ENCODE measurements at regions not wholly inside any gene's neighbourhood (a gene's known extent, or its start where the extent isn't known, plus 50 kb on each side); places are given as distances from the start of the nearest gene placed in this dataset.

GRCh38 chr15:93179072-93179471, 90.1 kb upstream of the RGMA start:
- H3K27ac ChIP-seq: no peak overlapping the region
- no peak overlapping the region for H3K4me3 ChIP-seq
- peak; percentile 63 for DNase-seq
- intact Hi-C loops (cut with DNase I): no loop called here
- H3K4me1 ChIP-seq: no peaks in the 10 kb centered on the region
- no peaks in the 10 kb centered on the region for H3K9me3 ChIP-seq
- H3K36me3 ChIP-seq: no peaks in the 10 kb centered on the region
- TF ChIP-seq, protein P1, sequence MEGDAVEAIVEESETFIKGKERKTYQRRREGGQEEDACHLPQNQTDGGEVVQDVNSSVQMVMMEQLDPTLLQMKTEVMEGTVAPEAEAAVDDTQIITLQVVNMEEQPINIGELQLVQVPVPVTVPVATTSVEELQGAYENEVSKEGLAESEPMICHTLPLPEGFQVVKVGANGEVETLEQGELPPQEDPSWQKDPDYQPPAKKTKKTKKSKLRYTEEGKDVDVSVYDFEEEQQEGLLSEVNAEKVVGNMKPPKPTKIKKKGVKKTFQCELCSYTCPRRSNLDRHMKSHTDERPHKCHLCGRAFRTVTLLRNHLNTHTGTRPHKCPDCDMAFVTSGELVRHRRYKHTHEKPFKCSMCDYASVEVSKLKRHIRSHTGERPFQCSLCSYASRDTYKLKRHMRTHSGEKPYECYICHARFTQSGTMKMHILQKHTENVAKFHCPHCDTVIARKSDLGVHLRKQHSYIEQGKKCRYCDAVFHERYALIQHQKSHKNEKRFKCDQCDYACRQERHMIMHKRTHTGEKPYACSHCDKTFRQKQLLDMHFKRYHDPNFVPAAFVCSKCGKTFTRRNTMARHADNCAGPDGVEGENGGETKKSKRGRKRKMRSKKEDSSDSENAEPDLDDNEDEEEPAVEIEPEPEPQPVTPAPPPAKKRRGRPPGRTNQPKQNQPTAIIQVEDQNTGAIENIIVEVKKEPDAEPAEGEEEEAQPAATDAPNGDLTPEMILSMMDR (IDR thresholded peaks at IDR 0.05): no peak
- no peak overlapping the region for H3K9ac ChIP-seq (ENCODE audit: low read depth in 2 of 2, low read length in 2 of 2)
- H3K27me3 ChIP-seq: no peaks in the 10 kb centered on the region

DNA sequence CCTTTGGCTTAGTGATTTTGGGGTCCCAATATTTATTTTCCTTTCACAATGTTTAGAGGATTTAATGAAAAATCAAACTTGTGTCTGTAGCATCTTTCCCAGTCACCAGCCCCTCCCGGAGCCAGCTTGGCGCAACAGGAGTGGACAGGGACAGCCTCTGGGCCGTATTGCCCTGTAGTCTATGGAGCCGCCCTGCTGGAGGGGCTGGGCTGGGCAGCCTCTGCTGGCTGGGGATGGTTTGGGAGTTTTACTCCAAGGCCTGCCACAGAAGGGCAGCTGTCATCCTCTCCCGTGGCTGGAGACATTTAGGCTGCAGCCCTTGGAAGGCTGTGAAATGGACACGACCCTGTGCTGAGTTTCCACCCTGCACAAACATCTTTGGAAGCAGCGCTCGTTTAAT, 89.4 kb upstream of the RGMA start:
- Histone ChIP-seq H3K36me3 (no peaks in the 10 kb centered on the region), H3K4me3 (no peak overlapping the region), H3K27ac (no peak overlapping the region), H3K27me3 (no peaks in the 10 kb centered on the region), H3K9me3 (no peaks in the 10 kb centered on the region), H3K4me1 (no peaks in the 10 kb centered on the region), H3K9ac (ENCODE audit: low read depth in 2 of 2, low read length in 2 of 2) (no peak overlapping the region)
- no peak for DNase-seq
- intact Hi-C loops (cut with DNase I): no loop called here
- TF ChIP-seq, protein P1 (IDR thresholded peaks at IDR 0.05): no peak

- H3K27me3 ChIP-seq: no peaks in the 10 kb centered on the region
- H3K4me3 ChIP-seq: no peak overlapping the region
- H3K4me1 ChIP-seq: no peaks in the 10 kb centered on the region
- no peak overlapping the region for H3K27ac ChIP-seq
- H3K9me3 ChIP-seq: no peaks in the 10 kb centered on the region
- no peaks in the 10 kb centered on the region for H3K36me3 ChIP-seq
- TF ChIP-seq, protein P1 (IDR thresholded peaks at IDR 0.05): no peak
- H3K9ac ChIP-seq (ENCODE audit: low read depth in 2 of 2, low read length in 2 of 2): no peak overlapping the region
- no peak for DNase-seq
- intact Hi-C loops (cut with DNase I): no loop called here
These were observed 87.1 kb upstream of the RGMA start for GRCh38 chr15:93176065-93176464.

DNA sequence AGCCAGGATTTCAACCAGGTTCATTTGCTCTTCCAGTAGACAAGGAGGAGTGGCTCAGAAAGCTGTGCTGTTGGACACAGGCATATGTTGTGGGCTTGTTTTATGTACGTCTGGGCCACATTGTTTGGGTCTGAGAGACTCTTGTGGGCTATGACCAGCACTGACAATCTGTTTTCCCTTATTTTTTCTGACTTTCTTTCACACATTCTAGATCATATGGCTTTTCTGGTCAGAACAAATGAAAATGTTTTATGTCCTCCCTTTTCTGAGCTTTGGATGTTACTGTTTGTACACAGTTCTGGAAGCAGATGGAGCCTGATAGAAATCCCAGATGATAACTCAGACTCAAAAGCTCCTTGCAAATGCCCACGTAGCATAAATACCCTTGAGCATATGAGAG, 85.8 kb upstream of the RGMA start:
- Histone ChIP-seq H3K9me3 (no peaks in the 10 kb centered on the region), H3K27me3 (no peaks in the 10 kb centered on the region), H3K4me1 (no peaks in the 10 kb centered on the region), H3K9ac (ENCODE audit: low read depth in 2 of 2, low read length in 2 of 2) (no peak overlapping the region), H3K4me3 (no peak overlapping the region), H3K36me3 (no peaks in the 10 kb centered on the region), H3K27ac (no peak overlapping the region)
- no peak for DNase-seq
- TF ChIP-seq, protein P1 (IDR thresholded peaks at IDR 0.05): no peak
- intact Hi-C loops (cut with DNase I): no loop called here

DNA sequence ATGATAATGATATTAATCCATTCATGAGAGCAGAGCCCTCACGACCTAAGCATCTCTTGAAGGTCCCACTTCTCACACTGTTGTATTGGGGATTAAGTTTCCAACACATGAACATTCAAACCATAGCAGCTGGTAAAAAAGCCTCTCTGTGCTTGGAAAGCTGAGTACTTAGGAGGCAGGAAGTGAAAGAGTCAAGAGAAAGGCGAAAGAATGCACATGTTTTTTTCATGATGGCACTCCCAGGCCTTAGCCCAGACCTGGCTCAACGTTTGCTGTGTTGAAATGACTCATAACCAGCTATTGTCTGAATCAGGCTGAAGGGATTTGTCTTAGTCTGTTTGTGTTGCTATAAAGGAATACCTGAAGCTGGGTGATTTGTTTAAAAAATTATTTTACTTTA, 84.4 kb upstream of the RGMA start:
- Histone ChIP-seq H3K9ac (ENCODE audit: low read depth in 2 of 2, low read length in 2 of 2) (no peak overlapping the region), H3K4me3 (no peak overlapping the region), H3K4me1 (no peaks in the 10 kb centered on the region), H3K27me3 (no peaks in the 10 kb centered on the region), H3K36me3 (no peaks in the 10 kb centered on the region), H3K27ac (no peak overlapping the region), H3K9me3 (no peaks in the 10 kb centered on the region)
- TF ChIP-seq, protein P1 (IDR thresholded peaks at IDR 0.05): no peak
- intact Hi-C loops (cut with DNase I): no loop called here
- DNase-seq: no peak

GRCh38 chr15:93171476-93171875, 82.5 kb upstream of the RGMA start:
- H3K36me3 ChIP-seq: no peaks in the 10 kb centered on the region
- H3K27me3 ChIP-seq: no peaks in the 10 kb centered on the region
- no peak overlapping the region for H3K27ac ChIP-seq
- DNase-seq: no peak
- H3K9me3 ChIP-seq: no peaks in the 10 kb centered on the region
- H3K4me3 ChIP-seq: no peak overlapping the region
- TF ChIP-seq, protein P1 (IDR thresholded peaks at IDR 0.05): no peak
- no peaks in the 10 kb centered on the region for H3K4me1 ChIP-seq
- intact Hi-C loops (cut with DNase I): no loop called here
- H3K9ac ChIP-seq (ENCODE audit: low read depth in 2 of 2, low read length in 2 of 2): no peak overlapping the region
